GM18861 (cell line): ENCODE measurements at regions not wholly inside any gene's neighbourhood (a gene's known extent, or its start where the extent isn't known, plus 50 kb on each side); places are given as distances from the start of the nearest gene placed in this dataset.

Experiments
- ATAC-seq: cut with Tn5 transposase; IDR thresholded peaks from one replicate; pipeline ENCODE4 v1.9.1; 2021; ENCODE audit not compliant: unreplicated experiment

DNA sequence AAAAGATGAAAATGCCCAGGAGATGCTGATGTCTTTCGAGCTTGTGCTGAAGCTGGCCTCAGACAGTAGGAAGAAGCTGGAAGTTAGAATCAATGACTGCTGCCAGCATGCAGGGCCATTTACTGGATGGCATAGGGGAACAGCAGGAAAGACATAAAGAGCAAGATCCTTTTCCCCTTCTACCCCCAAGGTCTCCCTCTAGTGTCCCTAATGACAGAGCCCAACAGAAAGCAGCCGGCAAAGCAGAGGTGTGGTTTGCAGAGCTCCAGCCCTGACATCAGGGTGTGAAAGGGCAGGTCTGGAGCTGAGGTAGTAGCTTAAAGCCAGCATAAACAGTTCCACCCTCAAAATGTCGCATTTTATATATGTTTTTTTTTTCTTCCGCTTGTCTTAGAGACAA lies 1560.7 kb upstream of the TMEM132C start:
- ATAC-seq: no peak

DNA sequence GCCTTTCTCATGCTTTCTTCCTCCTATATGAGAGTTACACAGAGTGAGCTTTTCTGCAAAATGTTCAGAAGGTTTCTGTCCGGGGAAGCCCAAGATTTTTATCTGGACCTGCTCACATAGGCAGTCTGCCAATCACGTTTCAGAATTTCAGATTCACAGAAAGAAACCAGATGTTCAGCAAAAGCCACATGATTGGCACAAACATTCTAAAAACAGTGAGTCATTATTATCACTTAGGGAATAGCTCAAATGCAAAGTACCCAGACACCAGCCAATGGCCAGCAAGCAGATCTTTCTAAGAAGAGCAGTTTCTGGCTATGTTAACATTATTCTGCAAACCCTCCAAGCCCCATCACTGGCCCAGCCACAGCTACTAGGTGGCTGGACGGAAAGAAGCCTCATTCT lies 1558.5 kb upstream of the TMEM132C start:
- ATAC-seq: no peak

DNA sequence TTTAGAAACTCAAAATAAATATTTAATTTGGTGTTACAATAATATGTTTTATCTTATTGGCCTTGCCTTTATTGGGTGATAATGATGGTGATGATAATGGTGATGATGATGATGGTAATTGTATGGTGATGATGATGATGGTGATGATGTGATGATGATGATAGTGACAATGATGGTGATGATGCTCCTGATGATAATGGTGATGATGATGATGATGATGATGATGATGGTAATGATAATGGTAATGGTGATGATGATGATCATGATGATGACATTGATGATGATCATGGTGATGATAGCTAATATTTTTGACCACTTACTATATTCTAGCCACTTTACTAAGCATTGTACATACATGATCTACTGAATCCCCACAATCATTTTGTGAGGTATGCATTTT lies 1548.6 kb upstream of the TMEM132C start:
- ATAC-seq: no peak

DNA sequence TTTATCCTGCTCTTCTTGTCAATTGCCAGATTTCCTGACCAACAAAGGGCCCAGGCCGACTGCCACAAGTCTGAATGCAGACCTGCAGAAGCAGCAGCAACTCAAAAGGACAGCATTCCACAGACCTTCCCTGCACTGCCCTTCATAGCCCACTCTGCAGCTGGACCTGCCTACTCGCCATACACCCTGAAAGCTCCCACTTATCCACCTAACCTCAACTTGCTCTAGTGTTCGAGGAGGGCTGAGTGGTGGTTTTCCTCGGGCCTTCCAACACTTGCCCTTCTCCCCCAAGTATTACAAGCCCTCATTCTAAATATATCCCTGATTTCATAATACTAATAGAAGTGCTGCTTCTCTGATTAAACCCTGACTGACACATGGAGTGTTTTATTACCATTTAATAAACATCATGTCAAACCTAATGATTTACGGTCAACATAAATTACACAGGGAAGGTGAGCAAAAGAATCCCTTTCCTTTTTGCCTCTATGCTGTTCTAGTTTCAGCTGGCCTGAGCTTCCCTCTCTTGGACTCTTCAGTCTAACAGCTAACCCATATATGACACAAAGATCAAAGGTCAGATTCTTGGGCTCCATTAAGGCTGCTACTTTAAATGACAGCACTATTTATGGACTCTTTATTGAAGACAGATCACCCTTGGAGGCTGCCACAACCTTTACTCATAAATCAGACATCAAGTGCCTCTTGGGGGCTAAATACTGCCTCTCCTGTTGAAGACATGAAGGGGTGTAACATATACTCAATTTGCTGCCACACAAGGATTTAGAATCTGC lies 1546.9 kb upstream of the TMEM132C start:
- ATAC-seq: no peak

DNA sequence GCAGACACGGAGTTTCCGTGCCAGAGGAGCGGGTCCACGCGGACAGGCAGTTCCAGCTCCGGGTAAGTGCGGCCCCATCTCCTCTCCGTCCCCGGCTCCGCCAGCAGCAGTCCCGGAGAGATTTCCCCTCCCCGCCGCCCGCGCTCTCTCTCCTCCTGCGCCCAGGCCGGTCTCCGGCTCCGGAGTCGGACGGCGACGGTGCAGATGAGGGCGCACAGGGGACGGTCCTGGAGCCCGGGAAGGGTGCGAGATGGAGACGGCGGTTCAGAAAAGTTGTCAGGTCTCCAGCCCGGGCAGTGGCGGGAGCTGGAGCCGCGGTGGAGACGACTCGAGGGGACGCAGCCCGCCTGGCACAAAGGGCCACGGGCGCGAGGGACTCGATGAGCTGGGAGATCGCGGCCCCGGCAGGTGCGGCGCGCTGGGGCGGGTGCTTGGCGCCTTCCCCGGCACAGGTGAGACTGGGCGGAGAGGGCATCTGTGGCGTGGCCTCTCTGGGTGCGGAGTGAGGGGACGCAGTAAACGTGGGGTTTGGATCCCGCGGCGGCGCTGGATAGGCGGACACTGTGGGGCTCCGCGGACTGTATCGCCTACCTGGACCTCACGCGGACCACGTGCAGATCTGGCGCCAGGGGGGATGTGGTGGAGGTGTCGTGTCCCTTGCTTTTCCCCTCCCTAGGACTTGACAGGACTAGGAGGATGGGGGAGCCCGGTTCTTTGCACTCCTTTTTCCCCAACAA lies 1540.3 kb upstream of the TMEM132C start:
- no peak for ATAC-seq

DNA sequence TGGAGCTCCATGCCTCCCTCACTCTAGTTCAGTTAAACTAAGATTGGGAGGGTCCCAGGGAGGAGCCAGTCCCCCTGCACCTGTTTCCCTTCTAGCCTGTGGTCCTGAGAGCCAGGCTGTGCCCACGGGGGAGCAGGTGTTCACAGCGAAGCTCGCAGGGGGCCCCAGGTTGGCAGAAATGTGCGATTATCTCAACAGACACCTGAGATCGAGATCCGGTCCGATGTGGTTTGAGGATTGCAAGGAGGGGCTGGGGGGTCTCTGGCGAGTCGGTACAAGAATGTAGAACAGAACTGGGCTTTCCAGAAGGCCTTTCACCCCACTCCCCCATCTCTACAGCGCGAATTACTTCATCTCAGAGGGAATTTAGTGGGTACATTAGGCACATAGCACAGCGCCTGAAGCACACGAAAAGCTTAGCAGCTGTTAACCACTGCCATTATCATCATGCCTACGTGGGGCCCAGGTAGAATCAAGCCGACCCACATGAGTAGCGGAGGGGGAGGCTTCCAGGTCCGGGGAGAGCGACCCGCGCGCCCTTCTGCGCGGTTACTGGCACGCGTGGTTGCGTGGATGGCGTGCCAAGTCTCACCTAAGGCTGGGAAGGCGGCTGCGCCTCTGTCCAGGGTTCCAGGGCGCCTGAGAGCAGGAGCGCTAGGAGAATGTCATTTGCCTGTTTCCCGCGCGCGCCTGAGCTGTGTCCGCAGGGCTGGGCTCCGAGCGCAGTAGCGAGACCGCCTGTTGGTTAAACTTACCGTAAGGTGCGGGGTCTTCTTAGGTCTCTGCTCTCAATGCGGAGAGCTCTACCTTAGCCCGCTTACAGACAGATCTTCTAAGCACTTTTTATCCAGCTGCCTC lies 1539.5 kb upstream of the TMEM132C start:
- no peak for ATAC-seq

DNA sequence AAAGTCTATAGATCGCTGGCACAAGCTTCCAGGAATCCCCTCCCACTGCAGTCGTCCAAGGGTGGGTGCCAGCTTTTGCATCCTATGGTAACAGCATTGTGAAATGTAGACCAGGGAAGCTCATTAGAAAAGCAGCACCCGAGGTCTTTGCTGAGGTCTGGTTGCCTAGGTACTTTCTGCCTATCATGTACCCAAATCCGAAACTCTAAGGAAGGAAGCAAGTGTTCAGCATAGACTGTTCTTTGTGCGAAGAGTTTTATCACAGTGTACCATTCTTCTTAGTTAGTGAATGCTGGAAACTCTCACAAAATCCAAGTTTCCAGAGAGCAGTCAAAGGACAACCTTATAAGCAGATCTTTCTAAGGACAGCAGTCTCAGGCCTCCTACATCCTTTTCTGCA lies 1532.7 kb upstream of the TMEM132C start:
- ATAC-seq: no peak

DNA sequence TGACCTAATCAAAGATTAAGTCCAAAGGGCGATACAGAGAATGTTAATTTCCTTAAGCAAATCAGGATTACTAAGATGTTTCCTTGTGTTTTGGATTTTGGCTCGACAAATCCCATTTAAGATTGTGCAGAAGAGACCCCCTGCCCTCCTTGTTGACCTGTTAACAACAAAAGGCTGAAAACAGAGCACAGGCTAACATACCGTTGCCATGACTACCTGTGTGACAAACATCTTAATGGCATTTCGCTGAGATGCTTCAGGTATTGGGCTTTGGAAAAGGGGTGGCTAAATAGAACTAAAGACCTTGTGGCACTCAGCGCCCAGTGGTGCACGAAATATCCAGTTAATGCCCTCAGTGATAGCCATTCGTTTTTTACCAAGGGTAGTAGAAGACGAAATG lies 1532.3 kb upstream of the TMEM132C start:
- no peak for ATAC-seq

DNA sequence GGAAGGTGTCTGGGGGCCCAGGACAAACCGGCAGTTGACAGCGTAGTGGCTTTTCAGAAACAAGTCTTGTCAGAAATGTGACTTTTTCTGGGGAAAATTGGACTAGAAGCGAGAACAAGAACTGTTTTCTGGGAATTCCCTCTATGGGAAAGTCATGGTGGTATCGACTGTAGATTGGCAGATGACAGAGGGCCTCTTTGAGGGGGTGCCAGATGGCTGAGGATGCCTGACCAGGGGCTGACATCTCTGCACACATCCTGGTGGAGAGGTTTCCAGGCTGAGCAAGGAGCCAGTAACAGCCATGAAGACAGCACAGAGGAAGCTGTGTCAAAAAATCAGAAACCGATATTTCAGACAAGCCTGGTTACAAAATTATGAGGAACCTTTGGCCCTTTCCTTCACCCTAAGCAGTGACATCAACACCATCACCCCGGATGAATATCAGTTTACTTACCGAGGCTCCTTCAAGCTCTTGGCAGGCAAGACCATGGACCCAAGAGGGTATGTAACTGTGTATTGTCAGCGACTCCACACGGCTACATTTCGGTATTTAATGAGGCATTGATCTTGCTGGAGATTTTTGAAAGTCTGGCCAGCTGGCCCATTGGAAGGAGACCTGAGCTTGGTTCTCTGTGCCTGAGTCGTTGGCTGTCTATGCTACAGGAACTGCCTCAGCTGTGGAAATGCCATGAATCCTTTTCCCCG lies 1525.3 kb upstream of the TMEM132C start:
- ATAC-seq: no peak

DNA sequence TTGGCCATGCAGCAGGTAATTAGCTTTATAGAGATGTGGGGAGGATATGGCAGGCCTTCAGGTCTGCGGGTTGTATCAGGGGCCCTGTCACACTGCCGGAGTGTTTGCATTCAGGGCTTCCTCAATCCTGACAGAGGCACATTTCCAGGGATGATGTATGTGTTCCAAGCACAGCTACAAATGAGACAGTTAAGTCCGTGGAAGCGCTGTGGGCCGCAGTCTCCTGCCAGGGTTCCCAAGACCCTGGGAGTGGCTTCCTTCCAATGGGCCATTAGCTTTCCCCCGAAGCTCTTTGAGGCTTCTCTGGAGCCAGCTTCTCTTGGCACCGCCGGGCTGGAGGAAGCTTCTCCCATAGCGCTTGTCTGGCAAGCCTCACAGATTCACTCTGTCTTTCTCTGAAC lies 1524.7 kb upstream of the TMEM132C start:
- no peak for ATAC-seq

DNA sequence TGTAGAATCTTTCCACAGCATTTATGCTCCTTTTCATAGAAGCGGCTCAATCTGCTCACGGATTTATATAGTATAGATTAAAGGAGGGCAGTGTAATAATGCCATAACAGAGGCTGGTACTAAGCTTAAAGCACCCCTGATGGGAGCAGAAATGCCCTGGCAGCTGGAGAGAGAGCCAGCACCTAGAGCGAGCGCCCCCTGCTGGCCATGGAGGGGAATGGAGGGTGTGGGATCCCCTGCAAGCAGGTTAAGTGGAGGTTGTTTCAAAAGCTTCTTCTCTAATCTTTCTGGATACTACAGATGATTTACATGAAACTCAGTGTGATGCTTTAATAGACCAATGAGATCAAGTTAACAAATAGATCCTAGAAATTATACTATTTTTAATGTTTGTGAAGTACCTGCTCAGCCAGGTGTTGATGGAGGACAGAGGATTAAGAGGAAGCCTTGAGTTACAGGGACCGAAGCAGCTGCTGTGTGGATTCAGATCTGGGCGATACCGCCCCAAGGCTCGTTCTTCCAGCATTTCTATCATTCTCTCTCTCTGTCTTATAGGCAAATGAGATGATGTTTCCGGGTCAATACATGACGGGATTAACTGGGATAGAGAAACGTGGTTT lies 1519.3 kb upstream of the TMEM132C start:
- no peak for ATAC-seq

DNA sequence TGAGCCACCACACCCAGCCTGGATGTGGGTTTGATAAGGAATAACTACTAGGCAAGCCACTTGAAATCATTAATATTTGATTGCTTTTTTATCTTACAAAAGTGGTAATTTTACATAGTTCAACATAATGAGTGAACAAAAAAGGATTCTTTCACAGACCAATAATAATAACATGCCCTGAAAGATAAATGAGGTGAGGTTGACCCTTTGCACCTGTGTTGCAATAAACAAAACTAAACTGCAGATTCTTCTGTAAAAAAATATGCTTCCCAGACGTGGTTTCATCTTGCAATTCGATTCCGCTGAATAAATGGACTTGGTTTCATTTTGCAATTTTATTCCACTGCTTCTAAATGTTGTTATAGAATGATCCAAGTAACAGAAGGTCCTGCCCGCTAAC lies 1514.9 kb upstream of the TMEM132C start:
- ATAC-seq: no peak

DNA sequence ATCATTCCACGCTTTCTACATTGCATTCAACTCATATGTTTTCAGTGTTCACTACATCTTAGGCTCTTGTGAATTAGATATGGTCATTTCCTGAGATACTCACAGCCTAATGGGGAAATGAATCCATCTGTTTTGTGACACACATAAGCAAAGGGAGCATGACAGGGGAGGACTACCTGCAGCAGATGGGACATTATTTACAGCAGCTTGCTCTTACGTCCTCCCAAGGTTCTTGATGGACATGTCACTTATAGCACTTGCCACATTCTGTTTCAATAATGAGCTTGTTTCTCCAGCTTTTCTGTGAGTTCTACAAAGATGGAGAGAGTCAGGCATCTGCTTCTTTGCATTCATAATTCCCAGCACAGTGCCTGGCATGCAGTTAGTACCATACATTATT lies 1509.6 kb upstream of the TMEM132C start:
- ATAC-seq: no peak

DNA sequence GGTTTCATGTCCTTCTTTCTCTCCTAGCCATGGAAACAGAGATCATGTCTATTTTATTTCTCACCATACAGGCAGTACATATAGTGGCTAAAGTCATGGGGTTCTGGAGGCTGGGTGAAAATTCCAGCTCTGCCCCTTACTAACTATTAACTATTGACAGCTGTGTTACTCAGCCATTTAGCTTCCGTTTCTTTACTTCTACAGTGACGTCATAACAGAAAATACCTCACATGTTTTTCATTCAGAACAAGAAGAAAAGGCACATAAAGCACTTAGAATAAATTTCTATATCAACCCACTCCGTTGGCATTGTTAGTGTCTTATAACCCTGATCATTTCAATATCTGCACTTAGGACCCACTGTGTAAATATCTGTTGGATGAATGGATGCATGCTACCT lies 1506.9 kb upstream of the TMEM132C start:
- ATAC-seq: no peak

DNA sequence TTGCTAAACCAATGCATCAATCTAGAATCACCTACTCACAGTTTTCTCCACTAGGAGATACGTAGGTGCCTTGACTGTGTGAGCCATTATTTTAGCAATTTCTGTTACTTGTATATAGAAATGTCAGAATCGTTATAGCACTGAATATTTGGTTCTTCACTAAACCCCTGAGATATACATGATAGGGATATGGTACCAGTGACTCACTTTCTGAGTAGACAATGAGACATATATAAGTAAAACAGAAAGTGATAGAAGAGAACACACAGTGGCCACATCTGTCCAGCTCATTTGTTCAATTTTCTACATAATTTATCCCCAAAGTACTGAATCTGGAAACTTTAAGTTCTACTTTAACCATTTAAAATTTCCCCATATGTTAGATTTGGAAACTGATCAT lies 1505.5 kb upstream of the TMEM132C start:
- no peak for ATAC-seq

DNA sequence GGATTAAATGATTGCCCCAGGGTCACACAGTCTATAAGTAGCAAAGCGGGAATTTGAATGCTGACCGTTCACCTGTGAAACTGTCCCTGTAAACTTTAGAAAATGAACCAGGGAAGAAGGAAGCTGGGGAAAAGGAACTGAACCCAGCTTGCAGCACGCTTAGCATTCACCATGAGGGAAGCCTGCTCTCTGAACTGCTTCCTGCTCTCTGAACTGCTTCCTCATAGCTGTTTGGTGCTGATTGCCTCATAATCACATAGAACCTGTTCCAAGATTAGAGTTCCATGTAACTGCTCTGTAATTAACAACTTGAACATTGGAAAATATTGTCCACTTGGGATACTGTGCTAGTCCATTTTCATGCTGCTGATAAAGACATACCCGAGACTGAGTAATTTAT lies 1504.8 kb upstream of the TMEM132C start:
- no peak for ATAC-seq

DNA sequence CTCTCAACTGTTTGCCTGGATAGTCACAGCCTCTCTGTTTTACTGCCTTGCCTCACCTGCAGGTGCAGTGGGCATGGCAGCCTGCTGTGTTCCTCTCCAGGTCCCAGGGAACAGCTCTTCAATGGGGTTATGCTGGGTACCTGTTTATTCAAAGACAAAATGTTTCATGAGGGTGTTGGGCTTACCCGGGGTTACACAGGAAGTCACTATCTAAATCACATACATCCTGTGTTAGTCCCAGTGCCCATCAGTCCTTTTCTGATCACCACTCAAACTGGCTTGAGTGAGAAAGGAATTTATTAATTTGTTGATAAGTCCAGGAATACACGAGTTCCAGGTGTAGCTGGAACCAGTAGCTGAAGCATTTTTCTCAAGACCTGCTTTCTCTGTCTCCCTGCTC lies 1503.6 kb upstream of the TMEM132C start:
- ATAC-seq: no peak

DNA sequence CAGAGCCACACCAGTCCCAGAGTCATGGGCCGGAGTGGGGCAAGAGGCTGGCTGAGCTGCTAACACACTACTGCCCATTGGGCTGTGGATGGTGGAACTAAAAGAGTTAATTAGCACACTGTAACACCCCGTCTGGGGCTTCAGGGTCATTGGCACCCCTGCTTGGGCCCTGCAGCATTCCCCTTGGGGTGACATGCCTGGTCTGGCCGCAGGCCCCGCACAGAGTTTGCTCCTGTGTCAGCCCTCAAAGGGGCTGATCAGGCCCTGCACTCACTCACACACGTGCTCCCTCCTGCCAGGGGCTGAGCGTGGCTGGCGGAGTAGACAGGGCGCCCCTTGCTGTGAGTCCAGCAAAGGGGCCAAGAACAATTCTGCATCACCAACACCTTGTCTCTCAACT lies 1499.6 kb upstream of the TMEM132C start:
- ATAC-seq: no peak

DNA sequence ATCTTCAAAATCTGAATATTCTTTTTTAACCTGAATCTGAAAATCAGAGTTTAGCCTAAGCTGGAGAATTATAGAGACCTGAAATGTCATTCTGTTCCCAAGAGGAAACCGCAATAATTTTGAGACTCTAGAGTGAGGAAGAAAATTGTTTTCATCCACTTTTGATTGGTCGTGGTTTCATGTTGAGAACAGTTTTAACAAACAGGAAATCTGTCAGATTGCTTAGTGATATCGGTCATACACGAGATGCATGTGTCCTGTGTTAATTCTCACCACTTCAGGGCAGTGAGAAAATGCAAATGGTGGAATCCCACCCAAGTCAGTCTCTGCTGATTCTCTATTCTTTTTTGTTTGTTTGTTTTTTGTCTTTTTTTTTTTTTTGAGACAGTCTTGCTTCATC lies 1498.5 kb upstream of the TMEM132C start:
- no peak for ATAC-seq

DNA sequence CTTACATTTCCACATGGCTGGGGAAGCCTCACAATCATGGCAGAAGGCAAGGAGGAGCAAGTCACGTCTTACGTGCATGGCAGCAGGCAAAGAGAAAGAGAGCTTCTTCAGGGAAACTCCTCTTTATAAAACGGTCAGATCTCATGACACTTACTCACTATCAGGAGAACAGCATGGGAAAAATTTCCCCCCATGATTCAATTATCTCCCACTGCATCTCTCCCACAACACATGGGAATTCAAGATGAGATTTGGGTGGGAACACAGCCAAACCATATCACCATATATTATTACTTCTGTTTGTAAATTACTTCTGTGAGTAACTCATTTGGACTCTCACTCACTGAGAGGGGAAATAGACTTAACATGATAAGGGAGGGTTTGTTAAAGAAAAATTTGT lies 1496.8 kb upstream of the TMEM132C start:
- ATAC-seq: no peak
